NCI-H2227 (cell line): ENCODE measurements at regions not wholly inside any gene's neighbourhood (a gene's known extent, or its start where the extent isn't known, plus 50 kb on each side); places are given as distances from the start of the nearest gene placed in this dataset.

Source experiments
- DNase-seq: peaks from one replicate; lab custom pipeline; 2025; ENCODE audit not compliant: unreplicated experiment; lab: John Stamatoyannopoulos, UW

GRCh38 chr2:10183146-10183675 lies 60.7 kb downstream of the RRM2 start:
- no peak for DNase-seq

GRCh38 chr2:10184421-10184820 lies 61.9 kb downstream of the RRM2 start:
- no peak for DNase-seq

GRCh38 chr2:10185046-10185445 lies 62.5 kb downstream of the RRM2 start:
- DNase-seq, result no peak

DNA sequence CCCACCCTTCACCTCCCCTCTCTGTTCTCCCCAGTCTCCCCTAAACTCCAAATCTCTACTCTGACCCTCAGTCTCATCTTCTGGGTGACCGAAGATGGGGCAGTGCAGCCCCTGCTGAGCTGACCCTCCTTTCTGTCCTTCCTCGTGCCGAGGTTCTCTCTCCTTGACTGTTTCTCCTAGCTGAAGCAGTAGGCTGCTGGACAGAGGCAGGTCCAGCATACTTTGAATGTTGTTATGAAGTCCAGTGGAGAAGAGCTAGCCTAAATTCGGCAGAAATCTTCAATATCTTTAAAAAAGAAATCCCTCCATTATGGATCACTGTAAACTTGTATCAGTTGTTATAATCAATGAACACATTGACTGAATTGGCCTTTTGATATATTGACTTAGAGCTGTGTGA lies 63.2 kb downstream of the RRM2 start:
- no peak for DNase-seq

DNA sequence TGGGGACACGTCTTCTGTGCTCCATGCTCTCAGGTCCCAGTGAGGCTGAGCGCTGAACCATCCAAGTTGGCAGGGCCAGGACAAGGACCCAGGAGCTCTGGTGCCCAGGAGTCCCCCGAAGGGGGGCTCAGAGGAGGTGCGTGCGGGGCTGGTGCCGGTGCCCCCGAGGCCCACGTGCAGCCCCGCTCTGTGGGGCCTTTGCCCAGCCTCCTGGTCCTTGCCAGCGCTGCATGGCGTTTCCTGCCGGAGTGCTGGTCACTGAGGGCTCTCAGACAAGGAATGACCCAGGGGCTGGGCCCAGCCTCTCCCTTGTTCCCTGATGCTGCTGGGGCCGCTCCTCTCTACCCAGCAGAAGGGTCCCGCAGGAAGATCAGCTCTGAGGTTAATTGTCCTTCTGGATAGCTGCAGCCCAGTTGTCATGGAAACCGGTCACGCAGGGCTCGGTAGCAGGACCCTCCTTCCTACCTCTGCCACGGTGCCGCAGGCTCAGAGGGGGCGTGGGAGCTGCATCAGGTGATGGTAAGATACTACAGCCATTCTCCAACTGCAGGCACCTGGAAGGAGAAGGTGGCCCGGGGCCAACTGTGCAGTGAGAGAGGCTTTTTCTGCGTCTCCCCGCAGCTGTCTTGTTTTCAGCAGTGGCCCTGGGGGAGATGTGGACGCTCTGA lies 64.5 kb downstream of the RRM2 start:
- peak; percentile 56 for DNase-seq

- no peak for DNase-seq
Measured at GRCh38 chr2:10187661-10188060, 65.1 kb downstream of the RRM2 start.

DNA sequence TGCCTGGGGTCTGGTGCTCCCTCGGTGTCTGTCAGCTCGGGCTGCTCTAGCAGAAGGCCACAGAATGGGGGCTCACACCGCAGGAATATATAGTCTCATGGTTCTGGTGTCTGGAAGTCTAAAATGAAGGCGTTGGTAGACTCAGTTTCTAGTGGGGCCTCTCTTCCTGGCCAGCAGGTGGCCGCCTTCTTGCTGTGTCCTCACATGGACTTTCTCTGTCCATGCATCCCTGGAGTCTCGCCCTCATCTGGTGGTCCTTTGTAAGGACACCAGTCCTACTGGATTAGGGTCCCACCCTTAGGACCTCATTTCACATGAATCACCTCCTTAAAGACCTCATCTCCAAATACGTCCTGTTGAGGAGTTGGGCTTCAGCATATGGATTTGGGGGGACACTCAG lies 65.7 kb downstream of the RRM2 start:
- DNase-seq, result no peak

DNA sequence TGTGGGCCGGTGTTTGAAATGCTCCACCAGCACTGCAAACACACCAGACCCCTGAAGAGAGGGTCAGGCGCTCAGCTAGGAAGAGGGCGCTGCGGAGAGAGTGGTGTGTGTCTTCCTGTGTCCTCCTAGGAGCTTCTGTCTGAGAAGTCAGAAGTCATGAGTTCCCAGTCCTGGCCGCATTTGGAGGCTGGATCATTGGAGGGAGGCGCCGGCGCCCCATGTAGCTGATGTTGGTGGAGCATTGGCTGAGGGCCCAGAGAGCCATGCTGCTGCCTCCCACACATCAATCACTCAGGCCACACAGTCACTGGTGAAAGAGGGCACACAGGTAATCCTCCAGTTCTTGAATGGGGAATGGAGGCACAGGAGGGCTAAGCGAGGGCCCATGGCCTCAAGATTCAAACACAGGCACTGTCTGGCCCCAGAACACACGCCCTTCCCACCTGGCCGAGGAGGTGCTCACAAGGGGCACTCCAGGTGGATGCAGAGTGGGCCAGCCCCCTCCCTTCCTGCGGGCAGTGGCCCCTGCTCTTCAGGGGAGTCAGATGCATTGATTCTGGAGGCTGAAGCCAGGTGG lies 66.3 kb downstream of the RRM2 start:
- no peak for DNase-seq

DNA sequence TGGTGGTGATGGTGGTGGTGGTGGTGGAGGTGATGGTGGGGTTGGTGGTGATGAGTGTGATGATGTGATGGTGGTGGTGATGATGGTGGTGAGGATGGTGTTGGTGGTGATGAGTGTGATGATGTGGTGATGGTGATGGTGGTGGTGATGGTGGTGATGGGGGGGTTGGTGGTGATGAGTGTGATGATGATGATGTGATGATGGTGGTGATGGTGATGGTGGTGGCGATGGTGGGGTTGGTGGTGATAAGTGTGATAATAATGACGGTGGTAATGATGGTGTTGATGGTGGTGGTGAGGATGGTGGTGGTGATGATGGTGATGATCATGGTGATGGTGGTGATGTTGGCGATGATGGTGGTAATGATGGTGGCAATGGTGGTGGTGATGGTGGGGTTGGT lies 67.7 kb downstream of the RRM2 start:
- DNase-seq, result no peak

DNA sequence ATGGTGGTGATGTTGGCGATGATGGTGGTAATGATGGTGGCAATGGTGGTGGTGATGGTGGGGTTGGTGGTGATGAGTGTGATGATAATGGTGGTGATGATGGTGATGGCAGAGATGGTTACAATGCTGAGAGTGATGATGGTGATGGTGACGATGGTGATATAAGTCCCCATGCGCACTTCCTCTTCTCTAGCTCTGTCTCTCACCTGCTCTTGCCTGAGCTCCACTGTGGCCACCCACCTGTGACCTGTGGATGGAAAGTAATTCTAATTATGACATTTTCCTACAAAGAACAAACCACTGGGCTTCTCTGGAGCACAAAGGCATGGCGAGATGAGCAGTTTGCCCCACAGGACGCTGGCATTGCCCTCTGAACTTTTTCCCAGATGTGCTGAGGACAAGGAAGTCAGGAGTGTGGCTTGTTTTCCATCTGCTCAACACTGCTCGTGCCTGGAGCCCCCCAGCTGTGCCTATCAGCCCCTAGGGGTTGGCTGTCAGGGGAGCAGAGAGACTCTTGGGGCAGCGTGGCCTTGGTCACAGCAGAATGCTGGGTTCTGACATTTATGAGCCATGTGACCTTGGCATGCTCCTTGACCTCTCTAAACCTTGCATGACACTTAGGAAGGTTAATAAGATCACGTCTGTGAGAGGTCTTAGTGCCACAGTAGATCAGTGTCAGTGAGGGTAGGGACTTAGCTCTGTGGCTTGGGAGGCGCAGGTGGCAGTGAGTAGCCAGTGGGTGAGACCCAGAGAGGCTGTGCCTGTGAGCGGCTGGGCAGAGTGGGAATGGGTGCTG lies 68.4 kb downstream of the RRM2 start:
- no peak for DNase-seq

GRCh38 chr2:10191554-10191953 lies 69.0 kb downstream of the RRM2 start:
- DNase-seq, result no peak

- DNase-seq, result no peak
Measured at GRCh38 chr2:10192392-10193015, 70.0 kb downstream of the RRM2 start.

- DNase-seq, result no peak
Measured at GRCh38 chr2:10193276-10193795, 70.8 kb downstream of the RRM2 start.

DNA sequence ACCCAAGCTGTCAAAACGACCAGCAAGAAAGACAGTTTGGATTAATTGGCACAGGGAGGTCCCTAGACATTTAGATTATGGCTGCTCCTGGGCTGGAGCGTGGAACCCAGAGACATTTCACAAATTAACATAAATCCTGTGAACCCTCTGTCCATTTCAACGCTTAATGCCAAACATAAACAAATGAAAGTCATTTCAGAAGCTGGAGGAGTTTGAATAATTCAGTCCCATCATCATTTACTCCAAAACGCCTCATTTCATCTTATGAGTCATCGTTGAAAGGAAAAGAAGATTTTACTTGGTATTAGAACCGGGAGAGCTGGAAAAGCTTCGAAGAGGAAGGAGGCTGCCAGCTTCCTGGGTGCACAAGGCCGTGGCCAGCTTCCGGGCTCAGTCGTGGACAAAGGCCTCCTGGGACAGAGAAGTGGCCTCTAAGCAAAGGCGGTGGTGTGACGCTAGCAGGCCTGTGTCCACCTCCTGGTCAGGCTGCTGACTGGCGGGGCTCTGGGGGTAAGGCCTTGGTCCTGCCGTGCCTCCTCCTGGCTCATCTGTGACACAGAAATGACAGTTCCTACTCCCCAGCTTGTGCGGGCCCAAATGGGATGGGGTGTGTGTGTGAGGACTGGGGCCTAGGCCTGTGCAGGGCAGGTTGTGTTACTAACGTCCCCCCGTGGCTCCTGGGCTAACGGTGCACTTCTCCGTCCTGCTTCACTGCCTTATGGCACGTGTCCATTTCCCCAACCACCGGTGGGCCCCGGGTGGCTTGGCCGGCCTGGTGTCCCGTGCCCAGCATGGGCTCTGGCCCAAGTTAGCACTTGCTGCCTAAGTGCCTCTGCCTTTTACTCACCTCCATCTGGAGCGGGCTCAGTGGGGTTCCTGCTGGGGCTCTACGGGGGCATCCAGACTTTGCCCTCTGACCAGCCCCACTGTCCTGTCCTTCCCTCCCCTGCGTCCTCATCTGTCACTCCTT lies 71.6 kb downstream of the RRM2 start:
- no peak for DNase-seq

GRCh38 chr2:10195278-10196109 lies 73.0 kb downstream of the RRM2 start:
- DNase-seq, result no peak

DNA sequence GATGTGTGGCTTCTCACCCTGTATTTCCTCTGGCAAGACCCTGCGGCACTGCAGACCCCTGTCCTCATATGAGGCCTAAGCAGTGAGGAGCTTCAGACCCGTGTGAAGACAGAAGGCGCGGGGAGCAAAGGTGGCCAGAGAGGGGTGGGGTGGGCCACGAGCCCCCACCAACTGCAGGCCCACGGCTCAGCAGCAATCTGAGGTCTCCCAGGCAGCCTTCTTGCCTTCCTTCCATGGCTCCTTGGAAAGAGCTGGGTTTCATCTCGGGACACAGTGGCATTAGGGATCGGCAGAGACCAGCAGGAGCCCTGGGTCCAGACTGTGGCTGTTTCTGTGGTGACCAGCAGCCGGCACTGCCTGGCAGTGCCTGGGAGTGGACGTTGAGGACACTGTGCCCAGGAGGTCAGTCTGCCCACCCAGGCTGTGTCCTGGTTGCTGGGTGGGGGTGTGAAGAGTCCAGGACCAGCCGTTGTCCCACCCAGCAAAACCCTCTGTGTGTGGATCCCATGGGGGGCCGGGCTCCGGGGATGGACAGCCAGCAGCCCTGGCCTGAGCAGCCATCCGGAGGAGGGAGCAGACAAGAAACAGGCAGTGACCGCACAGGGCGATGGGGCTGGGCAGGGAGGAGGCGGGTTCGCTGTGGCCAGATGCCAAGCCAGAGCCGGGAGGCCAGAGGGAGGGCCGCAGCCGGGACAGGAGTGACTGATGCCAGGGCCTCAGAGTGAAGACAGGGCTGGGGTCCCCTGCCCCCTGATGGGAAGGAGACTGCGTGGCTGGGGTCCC lies 73.8 kb downstream of the RRM2 start:
- no peak for DNase-seq

GRCh38 chr2:10196948-10197696 lies 74.6 kb downstream of the RRM2 start:
- no peak for DNase-seq

GRCh38 chr2:10197697-10198076 lies 75.1 kb downstream of the RRM2 start:
- no peak for DNase-seq
